GM10248 (cell line): ENCODE measurements at regions not wholly inside any gene's neighbourhood (a gene's known extent, or its start where the extent isn't known, plus 50 kb on each side); places are given as distances from the start of the nearest gene placed in this dataset.

ENCODE experiments used
- CTCF ChIA-PET: fragments of 300-600 bp; sonication (Branson Sonifier 250); formaldehyde crosslinking; extraction: SDS; loops from one replicate; lab custom pipeline; 2021; ENCODE audit warnings: antibody characterized with exemption; lab: Yijun Ruan, JAX
- POLR2A ChIA-PET: fragments of 350-650 bp; sonication (Branson Sonifier 250); formaldehyde crosslinking; extraction: SDS; loops from one replicate; lab custom pipeline; 2020; ENCODE audit warnings: antibody characterized with exemption; lab: Yijun Ruan, JAX
- DNase-seq: peaks from one replicate; pipeline ENCODE4 v3.0.0; 2012; ENCODE audit errors: extremely low spot score
- CTCF ChIP-seq: IDR thresholded peaks from 2 replicates; pipeline ENCODE4 v1.5.1; 2012; ENCODE audit warnings: mild to moderate bottlenecking, low read depth; ENCODE audit errors: extremely low read depth, missing control alignments, control extremely low read depth

GRCh38 chr13:111645198-111645597 lies 324.8 kb downstream of the TEX29 start:
- DNase-seq, result no peak

GRCh38 chr13:111645598-111646455 lies 325.4 kb downstream of the TEX29 start:
- ChIA-PET POLR2A (no interaction called here), CTCF (no interaction called here)
- no peak for TF ChIP-seq CTCF
- DNase-seq, result no peak

More at GRCh38 chr13:111645198-111645597, 324.8 kb downstream of the TEX29 start:
- TF ChIP-seq CTCF, result no peak
- ChIA-PET CTCF (no interaction called here), POLR2A (no interaction called here)

GRCh38 chr13:111646456-111646855 lies 326.0 kb downstream of the TEX29 start:
- TF ChIP-seq CTCF, result no peak
- CTCF ChIA-PET, result no interaction called here
- POLR2A ChIA-PET, result no interaction called here
- DNase-seq, result no peak

- POLR2A ChIA-PET, result no interaction called here
- no peak for TF ChIP-seq CTCF
- CTCF ChIA-PET, result no interaction called here
- DNase-seq, result no peak
Observed at GRCh38 chr13:111648885-111649284, 328.4 kb downstream of the TEX29 start.

- ChIA-PET POLR2A (no interaction called here), CTCF (no interaction called here)
Observed at GRCh38 chr13:111650626-111651025, 330.2 kb downstream of the TEX29 start.

GRCh38 chr13:111652676-111653075 lies 332.2 kb downstream of the TEX29 start:
- no peak for DNase-seq
- no peak for TF ChIP-seq CTCF
- CTCF ChIA-PET, result no interaction called here
- POLR2A ChIA-PET, result no interaction called here

More at GRCh38 chr13:111650626-111651025, 330.2 kb downstream of the TEX29 start:
- TF ChIP-seq CTCF, result no peak
- DNase-seq, result no peak
